GM12878 (cell line): ENCODE measurements at regions not wholly inside any gene's neighbourhood (a gene's known extent, or its start where the extent isn't known, plus 50 kb on each side); places are given as distances from the start of the nearest gene placed in this dataset.

Experiments
- ATAC-seq: fragments of 200-7000 bp; cut with Tn5 transposase; 3 replicates; pipeline ENCODE4 v1.9.1; 2020; ENCODE audit warnings: mild to moderate bottlenecking, moderate library complexity
- BruUV-seq: library from RNA; stranded (reverse); fragments of 400-500 nt; replicated peaks from 2 replicates; lab custom pipeline; 2021; lab: Mats Ljungman, UMichigan
- CTCF ChIA-PET: fragments of 300-600 bp; sonication (Branson Sonifier 250); formaldehyde crosslinking; extraction: SDS; loops from one replicate; lab custom pipeline; 2021; ENCODE audit warnings: inconsistent platforms; lab: Yijun Ruan, JAX
- POLR2A ChIA-PET: fragments of 350-600 bp; formaldehyde crosslinking; extraction: SDS; loops from one replicate; lab custom pipeline; 2021; ENCODE audit warnings: inconsistent platforms; lab: Charles Lee
- RAD21 ChIA-PET: fragments of 300-600 bp; sonication (Branson Sonifier 250); formaldehyde crosslinking; loops from one replicate; lab custom pipeline; 2023; ENCODE audit warnings: antibody characterized with exemption; ENCODE audit not compliant: unreplicated experiment; lab: Charles Lee
- SMC1A ChIA-PET: fragments of 300-600 bp; sonication (Branson Sonifier 250); formaldehyde crosslinking; loops from one replicate; lab custom pipeline; 2023; ENCODE audit not compliant: unreplicated experiment, uncharacterized antibody; lab: Charles Lee
- DNase-seq: peaks from one replicate; pipeline ENCODE4 v3.0.0-alpha.2; 2011; ENCODE audit warnings: low read depth, low spot score
- FAIRE-seq: peaks from 3 replicates; lab custom pipeline; 2011; peaks lifted over from hg19 to GRCh38; lab: Jason Lieb, UNC
- H2AFZ ChIP-seq: 2 replicates; pipeline ENCODE4 v1.6.0; 2011; ENCODE audit warnings: low read depth, low read length, control low read depth; ENCODE audit not compliant: control insufficient read depth
- H3K27ac ChIP-seq: 2 replicates; pipeline ENCODE4 v1.5.1; 2011; ENCODE audit warnings: control low read depth; ENCODE audit not compliant: control insufficient read depth, insufficient read depth
- H3K27me3 ChIP-seq, 2 experiments: replicated peaks in 1 of 2; 2 replicates each; pipeline versions ENCODE4 v1.6.0 to v1.6.1; 2011; ENCODE audit warnings: low read length in 1 of 2; ENCODE audit not compliant: control insufficient read depth in 2 of 2, insufficient read depth in 2 of 2
- H3K36me3 ChIP-seq, 2 experiments: 2 replicates each; pipeline ENCODE4 v1.5.1; 2011; ENCODE audit warnings: low read length in 1 of 2; ENCODE audit not compliant: control insufficient read depth in 2 of 2, insufficient read depth in 2 of 2
- H3K4me1 ChIP-seq: 2 replicates; pipeline ENCODE4 v1.6.1; 2011; ENCODE audit warnings: mild to moderate bottlenecking, low read length, moderate library complexity, mixed read lengths; ENCODE audit not compliant: control insufficient read depth, insufficient read depth
- H3K4me2 ChIP-seq: 2 replicates; pipeline ENCODE4 v1.6.0; 2011; ENCODE audit warnings: control low read depth; ENCODE audit not compliant: control insufficient read depth, insufficient read depth
- H3K4me3 ChIP-seq: fragments of 200-600 bp; sonication (generic); 2 replicates; pipeline ENCODE4 v1.5.1; 2016
- H3K79me2 ChIP-seq: 2 replicates; pipeline ENCODE4 v1.6.0; 2011; ENCODE audit warnings: low read length; ENCODE audit not compliant: control insufficient read depth, insufficient read depth
- H3K9ac ChIP-seq: 2 replicates; pipeline ENCODE4 v1.8.0; 2011; ENCODE audit warnings: low read length, control low read depth, mixed read lengths; ENCODE audit not compliant: control insufficient read depth, insufficient read depth
- H3K9me3 ChIP-seq: replicated peaks from 3 replicates; pipeline ENCODE4 v1.5.1; 2011; ENCODE audit warnings: mild to moderate bottlenecking, low read length; ENCODE audit not compliant: control insufficient read depth, insufficient read depth
- H4K20me1 ChIP-seq: 2 replicates; pipeline ENCODE4 v1.6.0; 2011; ENCODE audit not compliant: control insufficient read depth, insufficient read depth
- CBX3 ChIP-seq: fragments of 200-600 bp; sonication (generic); IDR thresholded peaks from 2 replicates; pipeline ENCODE4 v1.6.1; 2016; ENCODE audit warnings: low read depth, borderline replicate concordance
- CBX5 ChIP-seq: sonication (generic); IDR thresholded peaks from 2 replicates; pipeline ENCODE4 v1.6.1; 2016; ENCODE audit warnings: low read depth, moderate library complexity, mild to moderate bottlenecking, inconsistent platforms
- CEBPZ ChIP-seq: fragments of 150-350 bp; IDR thresholded peaks from 2 replicates; pipeline ENCODE4 v1.6.1; 2016; ENCODE audit warnings: low read depth, low read length
- CHD2 ChIP-seq: IDR thresholded peaks from 2 replicates; pipeline ENCODE4 v1.6.1; 2011; ENCODE audit warnings: low read depth, low read length, improper control_type of control experiment, borderline replicate concordance
- GABPA ChIP-seq: IDR thresholded peaks from 2 replicates; pipeline ENCODE4 v1.6.1; 2014; ENCODE audit warnings: antibody characterized with exemption, low read depth, mild to moderate bottlenecking, inconsistent platforms
- LARP7 ChIP-seq: fragments of 450-650 bp; IDR thresholded peaks from 2 replicates; pipeline ENCODE4 v1.6.1; 2017; ENCODE audit warnings: mild to moderate bottlenecking
- MEF2A ChIP-seq: IDR thresholded peaks from 2 replicates; pipeline ENCODE4 v1.6.1; 2011; ENCODE audit warnings: low read depth, mild to moderate bottlenecking, low read length, moderate library complexity; ENCODE audit not compliant: insufficient read depth
- NBN ChIP-seq: fragments of 450-650 bp; IDR thresholded peaks from 2 replicates; pipeline ENCODE4 v1.6.1; 2016
- POLR2A ChIP-seq: IDR thresholded peaks from 2 replicates; pipeline ENCODE4 v1.6.1; 2011; ENCODE audit warnings: low read depth, mild to moderate bottlenecking, low read length
- POLR2AphosphoS5 ChIP-seq: IDR thresholded peaks from 2 replicates; pipeline ENCODE4 v1.6.1; 2011; ENCODE audit warnings: mild to moderate bottlenecking, low read length, inconsistent platforms
- RELA ChIP-seq: fragments of 450-650 bp; IDR thresholded peaks from 2 replicates; pipeline ENCODE4 v1.8.0; 2014; ENCODE audit warnings: borderline replicate concordance; ENCODE audit not compliant: partially characterized antibody
- SREBF2 ChIP-seq: IDR thresholded peaks from 2 replicates; pipeline ENCODE4 v1.6.1; 2012; ENCODE audit warnings: mild to moderate bottlenecking, low read length
- SRF ChIP-seq, 2 experiments: IDR thresholded peaks; 2 replicates each; pipeline ENCODE4 v1.6.1; 2011; ENCODE audit warnings: low read depth in 2 of 2, low read length in 2 of 2, mild to moderate bottlenecking in 1 of 2, moderate library complexity in 1 of 2
- STAT1 ChIP-seq: fragments of 450-650 bp; conservative IDR thresholded peaks from 2 replicates; pipeline ENCODE4 v1.6.1; 2014; ENCODE audit warnings: antibody characterized with exemption, mild to moderate bottlenecking
- TAF1 ChIP-seq: IDR thresholded peaks from 2 replicates; pipeline ENCODE4 v1.6.1; 2011; ENCODE audit warnings: mild to moderate bottlenecking, low read depth, low read length, borderline replicate concordance
- TARDBP ChIP-seq: IDR thresholded peaks from 2 replicates; pipeline ENCODE4 v1.6.1; 2016; ENCODE audit warnings: borderline replicate concordance
- ZNF217 ChIP-seq: fragments of 450-650 bp; IDR thresholded peaks from 2 replicates; pipeline ENCODE4 v1.6.1; 2017; ENCODE audit warnings: antibody characterized with exemption, mild to moderate bottlenecking
- ZNF592 ChIP-seq: fragments of 450-650 bp; IDR thresholded peaks from 2 replicates; pipeline ENCODE4 v1.6.1; 2017; ENCODE audit warnings: mild to moderate bottlenecking, moderate library complexity
- ZNF622 ChIP-seq: fragments of 450-650 bp; IDR thresholded peaks from 2 replicates; pipeline ENCODE4 v1.6.1; 2017; ENCODE audit warnings: mild to moderate bottlenecking, inconsistent platforms
- WGBS: methylation state at CpG from one replicate; pipeline ENCODE4 v1.1.6; 2016; ENCODE audit warnings: low lambda C conversion rate; ENCODE audit not compliant: insufficient replicate concordance, insufficient coverage; ENCODE audit errors: missing lambda C conversion rate; 5-methylcytosine and 5-hydroxymethylcytosine counted together
- in situ Hi-C: fragments of 300-500 bp; cut with MboI; formaldehyde crosslinking; loops from 9 replicates; pipeline ENCODE4 v1.14.3; 2018; ENCODE audit warnings: mixed read lengths
- intact Hi-C: fragments of 100-400 bp; cut with micrococcal nuclease; formaldehyde crosslinking; loops from one replicate; pipeline ENCODE4 v1.14.2; 2022; ENCODE audit not compliant: unreplicated experiment

- TF ChIP-seq SRF (IDR thresholded peaks at IDR 0.05; ENCODE audit: low read depth in 2 of 2, low read length in 2 of 2) (no peak), CBX3 (no peak), POLR2AphosphoS5 (no peak), CBX5 (no peak)
Observed at GRCh38 chr3:152038490-152038889, 165.0 kb downstream of the SUCNR1 start (continued).

GRCh38 chr3:152039887-152040286, 166.4 kb downstream of the SUCNR1 start:
- H3K4me3 ChIP-seq = no peak overlapping the region
- WGBS = 0% methylated on average over 1 of the region's 1 CpG
- H3K27ac ChIP-seq = peak overlapping the region; percentile 41
- POLR2A ChIA-PET = no interaction called here
- no peaks in the 10 kb centered on the region for H3K36me3 ChIP-seq
- CTCF ChIA-PET = interaction anchor here (0.9 kb wide), 1 partner anchor 23 kb away, joined by 5 read pairs; no protein-coding TSS in a partner anchor
- H2AFZ ChIP-seq = no peak overlapping the region
- in situ Hi-C loops (no loop called here), intact Hi-C loops (no loop called here)
- SMC1A ChIA-PET = interaction anchor here (0.6 kb wide), 1 partner anchor 16 kb away, joined by 3 read pairs; no protein-coding TSS in a partner anchor
- H3K4me1 ChIP-seq = 0 out of 2 replicates have a peak, but pooled peaks cover 4% of the 10 kb centered on the region
- RAD21 ChIA-PET = no interaction called here
- H3K9ac ChIP-seq = no peak overlapping the region
- peak; percentile 99 for ATAC-seq
- no peak overlapping the region; the same call in 1 of the 2 replicates for H3K4me2 ChIP-seq
- peaks cover 7% of the 10 kb centered on the region for H3K9me3 ChIP-seq
- peak; percentile 70 for DNase-seq
- no peaks in the 10 kb centered on the region for H3K79me2 ChIP-seq
- no peaks in the 10 kb centered on the region for H3K27me3 ChIP-seq
- no TSS peak for BruUV-seq
- no peaks in the 10 kb centered on the region for H4K20me1 ChIP-seq
- peak; percentile 84 for FAIRE-seq
- no peak for TF ChIP-seq ZNF592
- peak; percentile 48; the same call in 1 of the 2 replicates for TF ChIP-seq MEF2A
- no peak for TF ChIP-seq STAT1
- TF ChIP-seq TAF1 = no peak
- no peak for TF ChIP-seq GABPA
- no peak; the same call in 1 of the 2 replicates for TF ChIP-seq ZNF217
- TF ChIP-seq CHD2 = no peak
- no peak for TF ChIP-seq NBN
- TF ChIP-seq CEBPZ = no peak
- no peak for TF ChIP-seq RELA
- no peak for TF ChIP-seq POLR2A
- TF ChIP-seq ZNF622 = no peak
- no peak for TF ChIP-seq SREBF2
- TF ChIP-seq TARDBP = no peak
- no peak for TF ChIP-seq LARP7
